Hepatocyte (in vitro differentiated cells): ENCODE measurements at regions not wholly inside any gene's neighbourhood (a gene's known extent, or its start where the extent isn't known, plus 50 kb on each side); places are given as distances from the start of the nearest gene placed in this dataset.

Source experiments
- DNase-seq: peaks from one replicate; pipeline ENCODE4 v3.0.0-alpha.2; 2016; ENCODE audit warnings: low spot score
- H2AFZ ChIP-seq: fragments of 200-600 bp; sonication (generic); 2 replicates; pipeline ENCODE4 v1.6.0; 2016; ENCODE audit warnings: antibody characterized with exemption, mild to moderate bottlenecking
- H3K27ac ChIP-seq: fragments of 200-600 bp; sonication (generic); 2 replicates; pipeline ENCODE4 v1.5.1; 2016; ENCODE audit warnings: mild to moderate bottlenecking
- H3K27me3 ChIP-seq: fragments of 200-600 bp; sonication (generic); 2 replicates; pipeline ENCODE4 v1.6.1; 2016
- H3K36me3 ChIP-seq: fragments of 200-600 bp; sonication (generic); replicated peaks from 2 replicates; pipeline ENCODE4 v1.5.1; 2016; ENCODE audit warnings: low read depth; ENCODE audit not compliant: insufficient read depth
- H3K4me1 ChIP-seq: fragments of 200-600 bp; sonication (generic); 2 replicates; pipeline ENCODE4 v1.5.1; 2016; ENCODE audit warnings: mild to moderate bottlenecking, moderate library complexity; ENCODE audit not compliant: insufficient read depth
- H3K4me2 ChIP-seq: fragments of 200-600 bp; sonication (generic); 2 replicates; pipeline ENCODE4 v1.6.0; 2016
- H3K4me3 ChIP-seq: fragments of 200-600 bp; sonication (generic); 2 replicates; pipeline ENCODE4 v1.5.1; 2016; ENCODE audit warnings: mild to moderate bottlenecking
- H3K79me2 ChIP-seq: fragments of 200-600 bp; sonication (generic); 2 replicates; pipeline ENCODE4 v1.6.0; 2017; ENCODE audit warnings: mild to moderate bottlenecking
- H3K9me2 ChIP-seq: fragments of 200-600 bp; sonication (generic); replicated peaks from 2 replicates; pipeline ENCODE4 v1.6.0; 2017; ENCODE audit warnings: mild to moderate bottlenecking; ENCODE audit not compliant: insufficient read depth
- H3K9me3 ChIP-seq: fragments of 200-600 bp; sonication (generic); 2 replicates; pipeline ENCODE4 v1.5.1; 2016; ENCODE audit warnings: low read depth, mild to moderate bottlenecking
- H4K20me1 ChIP-seq: fragments of 200-600 bp; sonication (generic); 2 replicates; pipeline ENCODE4 v1.6.0; 2016; ENCODE audit warnings: mild to moderate bottlenecking; ENCODE audit not compliant: insufficient read depth, poor library complexity, severe bottlenecking
- EZH2 ChIP-seq: fragments of 200-600 bp; sonication (generic); IDR thresholded peaks from 2 replicates; pipeline ENCODE4 v1.6.1; 2016; ENCODE audit warnings: antibody characterized with exemption, mild to moderate bottlenecking, borderline replicate concordance
- EZH2phosphoT487 ChIP-seq: fragments of 200-600 bp; sonication (generic); IDR thresholded peaks from one replicate; pipeline ENCODE4 v1.6.1; 2018; ENCODE audit warnings: antibody characterized with exemption, mild to moderate bottlenecking, low read depth, moderate library complexity; ENCODE audit not compliant: unreplicated experiment, severe bottlenecking
- WGBS: methylation state at CpG from one replicate; pipeline ENCODE4 v1.1.6; 2016; ENCODE audit warnings: low lambda C conversion rate; ENCODE audit errors: missing lambda C conversion rate; 5-methylcytosine and 5-hydroxymethylcytosine counted together
- TF ChIP-seq, protein P1 (sequence below): fragments of 200-600 bp; sonication (generic); IDR thresholded peaks from 2 replicates; pipeline ENCODE4 v1.5.1; 2016; ENCODE audit warnings: antibody characterized with exemption, mild to moderate bottlenecking; ENCODE audit not compliant: poor library complexity

DNA sequence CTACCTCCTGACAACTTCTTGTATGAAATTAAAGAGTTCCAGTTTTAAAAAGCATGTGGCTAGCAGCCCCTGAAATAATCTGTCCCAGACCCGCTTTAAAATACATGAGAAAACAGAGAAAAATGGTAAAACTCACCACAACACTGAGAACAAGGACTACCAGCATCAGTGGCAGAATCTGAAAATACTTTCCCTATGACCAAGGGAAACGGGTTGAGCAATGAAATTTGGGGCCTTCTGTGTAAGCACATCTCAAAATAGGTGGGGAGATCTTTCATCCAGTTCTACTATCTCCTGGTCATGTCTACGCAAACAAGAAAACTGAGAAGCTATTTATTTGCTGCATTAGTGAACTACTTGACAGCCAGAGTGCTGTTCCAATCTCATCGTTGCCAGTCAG lies 172.3 kb downstream of the LNPK start:
- TF ChIP-seq EZH2, result no peak
- TF ChIP-seq, protein P1, sequence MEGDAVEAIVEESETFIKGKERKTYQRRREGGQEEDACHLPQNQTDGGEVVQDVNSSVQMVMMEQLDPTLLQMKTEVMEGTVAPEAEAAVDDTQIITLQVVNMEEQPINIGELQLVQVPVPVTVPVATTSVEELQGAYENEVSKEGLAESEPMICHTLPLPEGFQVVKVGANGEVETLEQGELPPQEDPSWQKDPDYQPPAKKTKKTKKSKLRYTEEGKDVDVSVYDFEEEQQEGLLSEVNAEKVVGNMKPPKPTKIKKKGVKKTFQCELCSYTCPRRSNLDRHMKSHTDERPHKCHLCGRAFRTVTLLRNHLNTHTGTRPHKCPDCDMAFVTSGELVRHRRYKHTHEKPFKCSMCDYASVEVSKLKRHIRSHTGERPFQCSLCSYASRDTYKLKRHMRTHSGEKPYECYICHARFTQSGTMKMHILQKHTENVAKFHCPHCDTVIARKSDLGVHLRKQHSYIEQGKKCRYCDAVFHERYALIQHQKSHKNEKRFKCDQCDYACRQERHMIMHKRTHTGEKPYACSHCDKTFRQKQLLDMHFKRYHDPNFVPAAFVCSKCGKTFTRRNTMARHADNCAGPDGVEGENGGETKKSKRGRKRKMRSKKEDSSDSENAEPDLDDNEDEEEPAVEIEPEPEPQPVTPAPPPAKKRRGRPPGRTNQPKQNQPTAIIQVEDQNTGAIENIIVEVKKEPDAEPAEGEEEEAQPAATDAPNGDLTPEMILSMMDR, result no peak
- no peak for TF ChIP-seq EZH2phosphoT487
- no peaks in the 10 kb centered on the region for H4K20me1 ChIP-seq
- H3K79me2 ChIP-seq, result no peaks in the 10 kb centered on the region
- H3K9me3 ChIP-seq, result peaks cover 3% of the 10 kb centered on the region
- no peak overlapping the region for H3K27ac ChIP-seq
- H3K4me2 ChIP-seq, result no peak overlapping the region
- H3K9me2 ChIP-seq, result no peaks in the 10 kb centered on the region
- H3K4me1 ChIP-seq, result no peaks in the 10 kb centered on the region
- H2AFZ ChIP-seq, result no peak overlapping the region
- no peaks in the 10 kb centered on the region for H3K27me3 ChIP-seq
- 93% methylated on average over 4 of the region's 4 CpGs for WGBS
- no peak for DNase-seq
- no peak overlapping the region for H3K4me3 ChIP-seq
- no peaks in the 10 kb centered on the region for H3K36me3 ChIP-seq

DNA sequence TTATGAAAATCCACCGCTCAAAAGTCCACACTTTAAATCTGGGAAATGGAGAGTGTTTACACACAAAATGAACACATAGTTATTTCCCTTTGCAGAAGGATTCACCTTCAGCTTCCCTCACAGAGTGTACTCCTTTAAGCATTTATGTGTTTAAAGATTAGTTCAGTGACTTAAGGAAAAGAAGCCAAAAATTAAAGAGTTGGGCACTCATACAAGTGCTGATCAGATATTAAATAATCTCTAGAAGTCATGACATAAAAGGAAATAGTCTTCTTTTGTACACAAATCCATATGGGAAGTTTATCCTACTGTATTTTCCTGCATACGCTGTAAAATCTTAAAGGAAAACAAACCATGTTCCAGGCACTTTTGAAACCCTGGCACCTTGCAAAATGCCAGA lies 174.2 kb downstream of the LNPK start:
- no peak for TF ChIP-seq EZH2phosphoT487
- TF ChIP-seq, protein P1, result no peak
- no peak for TF ChIP-seq EZH2
- H3K4me3 ChIP-seq, result no peak overlapping the region
- H4K20me1 ChIP-seq, result no peaks in the 10 kb centered on the region
- H3K79me2 ChIP-seq, result no peaks in the 10 kb centered on the region
- no peak overlapping the region for H3K27ac ChIP-seq
- no peak overlapping the region for H2AFZ ChIP-seq
- H3K27me3 ChIP-seq, result no peaks in the 10 kb centered on the region
- DNase-seq, result no peak
- H3K4me1 ChIP-seq, result no peaks in the 10 kb centered on the region
- H3K9me3 ChIP-seq, result peaks cover 3% of the 10 kb centered on the region
- no peaks in the 10 kb centered on the region for H3K9me2 ChIP-seq
- no peaks in the 10 kb centered on the region for H3K36me3 ChIP-seq
- no peak overlapping the region for H3K4me2 ChIP-seq
- WGBS, result 59% methylated on average over 2 of the region's 2 CpGs

DNA sequence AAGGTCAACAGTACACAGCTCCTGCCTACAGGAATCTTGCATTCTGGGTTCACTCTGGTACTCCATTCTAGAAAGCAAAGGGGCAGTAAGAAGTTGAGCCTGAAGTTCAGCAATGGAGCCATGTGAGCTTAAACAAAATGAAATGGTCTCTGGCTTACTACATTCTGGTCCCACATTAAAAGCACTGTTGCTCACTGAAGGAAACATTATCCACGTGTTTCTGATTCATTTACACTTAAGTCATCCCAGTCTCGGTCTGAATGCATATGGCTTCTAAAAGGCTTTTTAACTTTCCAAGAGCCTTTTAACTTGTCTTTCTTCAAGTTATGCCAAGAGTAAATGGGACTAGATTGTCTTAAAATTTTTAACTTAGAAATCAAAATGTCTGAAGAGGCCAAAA lies 177.8 kb downstream of the LNPK start:
- no peaks in the 10 kb centered on the region for H3K4me1 ChIP-seq
- 68% methylated on average over 2 of the region's 2 CpGs for WGBS

DNA sequence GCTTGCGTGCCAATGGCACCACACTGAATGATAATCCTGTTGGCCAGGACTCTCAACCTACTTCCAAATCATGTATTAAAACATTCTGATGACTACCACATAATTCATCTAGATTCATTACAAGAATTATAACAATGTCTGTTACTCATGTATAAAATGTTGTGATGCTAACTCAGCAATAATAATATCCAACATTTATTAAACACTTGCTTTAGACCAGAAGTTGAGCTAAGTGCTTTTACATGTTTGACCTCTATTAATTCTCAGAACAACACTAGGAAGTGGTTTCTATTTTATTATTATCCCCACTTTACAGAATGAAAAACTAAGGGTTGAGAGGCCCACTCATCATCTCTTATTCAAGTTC lies 178.4 kb downstream of the LNPK start:
- Histone ChIP-seq H2AFZ (no peak overlapping the region), H3K9me3 (no peaks in the 10 kb centered on the region)

More for the DNA sequence above, 177.8 kb downstream of the LNPK start:
- H3K9me3 ChIP-seq, result no peaks in the 10 kb centered on the region
- H3K4me3 ChIP-seq, result no peak overlapping the region
- no peaks in the 10 kb centered on the region for H3K9me2 ChIP-seq
- TF ChIP-seq, protein P1, result no peak
- no peak for TF ChIP-seq EZH2
- H2AFZ ChIP-seq, result no peak overlapping the region
- H3K36me3 ChIP-seq, result no peaks in the 10 kb centered on the region
- H3K27me3 ChIP-seq, result no peaks in the 10 kb centered on the region
- no peak for DNase-seq
- H4K20me1 ChIP-seq, result no peaks in the 10 kb centered on the region
- H3K27ac ChIP-seq, result no peak overlapping the region
- H3K4me2 ChIP-seq, result no peak overlapping the region
- no peaks in the 10 kb centered on the region for H3K79me2 ChIP-seq

More for the DNA sequence above, 178.4 kb downstream of the LNPK start:
- DNase-seq, result no peak
- no peaks in the 10 kb centered on the region for H4K20me1 ChIP-seq
- H3K4me3 ChIP-seq, result no peak overlapping the region
- H3K36me3 ChIP-seq, result no peaks in the 10 kb centered on the region
- no peaks in the 10 kb centered on the region for H3K4me1 ChIP-seq
- H3K4me2 ChIP-seq, result no peak overlapping the region
- H3K27me3 ChIP-seq, result no peaks in the 10 kb centered on the region
- no peaks in the 10 kb centered on the region for H3K79me2 ChIP-seq
- TF ChIP-seq EZH2, result no peak
- TF ChIP-seq EZH2phosphoT487, result no peak
- TF ChIP-seq, protein P1, result no peak
- H3K9me2 ChIP-seq, result no peaks in the 10 kb centered on the region
- 100% methylated on average over 1 of the region's 1 CpG for WGBS
- no peak overlapping the region for H3K27ac ChIP-seq
